SK-N-SH treated with all-trans-retinoic acid at 6 μM for 48 hours (cell line): ENCODE measurements at regions not wholly inside any gene's neighbourhood (a gene's known extent, or its start where the extent isn't known, plus 50 kb on each side); places are given as distances from the start of the nearest gene placed in this dataset.

Source experiments
- ATAC-seq: fragments of 200-7000 bp; cut with Tn5 transposase; 3 replicates; pipeline ENCODE4 v1.9.1; 2020; ENCODE audit warnings: mild to moderate bottlenecking, moderate library complexity
- ARNTL ChIP-seq: fragments of 450-650 bp; formaldehyde crosslinking; IDR thresholded peaks from 2 replicates; pipeline ENCODE4 v1.5.0; 2020; ENCODE audit warnings: low read depth, mild to moderate bottlenecking, moderate library complexity, borderline replicate concordance
- CREB5 ChIP-seq: fragments of 250-450 bp; sonication (Bioruptor Pico); IDR thresholded peaks from 2 replicates; pipeline ENCODE4 v1.5.1; 2020; ENCODE audit warnings: low read depth, mild to moderate bottlenecking, moderate library complexity
- CSDC2 ChIP-seq: fragments of 250-450 bp; sonication (Bioruptor Pico); IDR thresholded peaks from 2 replicates; pipeline ENCODE4 v1.5.0; 2020; ENCODE audit warnings: mild to moderate bottlenecking, moderate library complexity
- CSRNP3 ChIP-seq: fragments of 250-450 bp; sonication (Bioruptor Pico); IDR thresholded peaks from 2 replicates; pipeline ENCODE4 v1.5.1; 2021; ENCODE audit warnings: mild to moderate bottlenecking, moderate library complexity
- ESRRG ChIP-seq: fragments of 250-450 bp; sonication (Bioruptor Pico); IDR thresholded peaks from 2 replicates; pipeline ENCODE4 v1.6.1; 2021; ENCODE audit warnings: mild to moderate bottlenecking
- GLIS3 ChIP-seq: fragments of 250-450 bp; sonication (Bioruptor Pico); IDR thresholded peaks from 2 replicates; pipeline ENCODE4 v1.5.0; 2020; ENCODE audit warnings: mild to moderate bottlenecking, moderate library complexity
- ISL1 ChIP-seq: fragments of 250-450 bp; sonication (Bioruptor Pico); IDR thresholded peaks from 2 replicates; pipeline ENCODE4 v2.1.2; 2022; ENCODE audit warnings: mild to moderate bottlenecking, moderate library complexity
- PATZ1 ChIP-seq: fragments of 250-450 bp; sonication (Bioruptor Pico); IDR thresholded peaks from 2 replicates; pipeline ENCODE4 v1.8.0; 2020; ENCODE audit warnings: mild to moderate bottlenecking, moderate library complexity, borderline replicate concordance
- PPARA ChIP-seq: fragments of 250-450 bp; sonication (Bioruptor Pico); IDR thresholded peaks from 2 replicates; pipeline ENCODE4 v1.5.0; 2020; ENCODE audit warnings: mild to moderate bottlenecking, borderline replicate concordance
- RARB ChIP-seq: fragments of 250-450 bp; sonication (Bioruptor Pico); IDR thresholded peaks from 2 replicates; pipeline ENCODE4 v1.8.0; 2021; ENCODE audit warnings: mild to moderate bottlenecking, moderate library complexity
- SNAI2 ChIP-seq: fragments of 250-450 bp; sonication (Bioruptor Pico); IDR thresholded peaks from 2 replicates; pipeline ENCODE4 v1.5.0; 2020; ENCODE audit warnings: mild to moderate bottlenecking, moderate library complexity
- TCF4 ChIP-seq: fragments of 250-450 bp; sonication (Bioruptor Pico); IDR thresholded peaks from 2 replicates; pipeline ENCODE4 v1.8.0; 2021; ENCODE audit warnings: mild to moderate bottlenecking, moderate library complexity, borderline replicate concordance
- TOX ChIP-seq: fragments of 250-450 bp; sonication (Bioruptor Pico); IDR thresholded peaks from 2 replicates; pipeline ENCODE4 v1.8.0; 2021; ENCODE audit warnings: mild to moderate bottlenecking, moderate library complexity, borderline replicate concordance
- TSHZ2 ChIP-seq: fragments of 250-450 bp; sonication (Bioruptor Pico); IDR thresholded peaks from 2 replicates; pipeline ENCODE4 v1.5.0; 2020; ENCODE audit warnings: mild to moderate bottlenecking, moderate library complexity
- ZC3H10 ChIP-seq: fragments of 250-450 bp; sonication (Bioruptor Pico); IDR thresholded peaks from 2 replicates; pipeline ENCODE4 v1.5.1; 2021; ENCODE audit warnings: mild to moderate bottlenecking, moderate library complexity
- ZFP3 ChIP-seq: fragments of 250-450 bp; sonication (Bioruptor Pico); IDR thresholded peaks from 2 replicates; pipeline ENCODE4 v1.5.0; 2020; ENCODE audit warnings: mild to moderate bottlenecking, moderate library complexity
- ZFP30 ChIP-seq: fragments of 450-650 bp; formaldehyde crosslinking; IDR thresholded peaks from 2 replicates; pipeline ENCODE4 v1.5.0; 2022; ENCODE audit warnings: mild to moderate bottlenecking, moderate library complexity
- ZNF565 ChIP-seq: fragments of 450-650 bp; formaldehyde crosslinking; conservative IDR thresholded peaks from 2 replicates; pipeline ENCODE4 v1.5.0; 2020; ENCODE audit warnings: low read depth, mild to moderate bottlenecking, moderate library complexity
- ZNF70 ChIP-seq: fragments of 450-650 bp; formaldehyde crosslinking; IDR thresholded peaks from 2 replicates; pipeline ENCODE4 v1.5.0; 2020; ENCODE audit warnings: mild to moderate bottlenecking, moderate library complexity
- ZNF8 ChIP-seq: fragments of 450-650 bp; formaldehyde crosslinking; IDR thresholded peaks from 2 replicates; pipeline ENCODE4 v1.5.0; 2020; ENCODE audit warnings: mild to moderate bottlenecking, moderate library complexity

- ATAC-seq: peak; percentile 52; the same call in 1 of the 3 replicates
- TF ChIP-seq ESRRG (CRISPR knock-in tag) (no peak), ISL1 (peak; percentile 25; the same call in 1 of the 2 replicates)
- TF ChIP-seq, all 23 proteins: peak for 1
Observed at GRCh38 chr13:33649212-33649878, 168.6 kb upstream of the RFC3 start.

- no peak for ATAC-seq
- TF ChIP-seq ZFP30 (CRISPR knock-in tag) (no peak), ZNF565 (CRISPR knock-in tag) (no peak), PATZ1 (no peak), TCF4 (CRISPR knock-in tag) (no peak), SNAI2 (CRISPR knock-in tag) (no peak), TSHZ2 (CRISPR knock-in tag) (no peak), ZNF70 (CRISPR knock-in tag) (no peak), ARNTL (no peak), ZFP3 (CRISPR knock-in tag) (no peak), RARB (CRISPR knock-in tag) (no peak), ZNF8 (CRISPR knock-in tag) (no peak)
Observed at GRCh38 chr13:33651766-33652165, 166.2 kb upstream of the RFC3 start.

GRCh38 chr13:33657274-33657673 lies 160.7 kb upstream of the RFC3 start:
- ATAC-seq: no peak
- no peak for TF ChIP-seq ZNF70 (CRISPR knock-in tag)
- no peak for TF ChIP-seq TOX
- TF ChIP-seq TCF4 (CRISPR knock-in tag): no peak
- no peak for TF ChIP-seq CREB5 (CRISPR knock-in tag)
- TF ChIP-seq TSHZ2 (CRISPR knock-in tag): no peak
- no peak for TF ChIP-seq GLIS3
- no peak for TF ChIP-seq PATZ1
- TF ChIP-seq ARNTL: no peak
- no peak for TF ChIP-seq ZFP30 (CRISPR knock-in tag)
- TF ChIP-seq ZNF8 (CRISPR knock-in tag): no peak
- TF ChIP-seq ESRRG (CRISPR knock-in tag): no peak
- no peak for TF ChIP-seq PPARA
- TF ChIP-seq ZNF565 (CRISPR knock-in tag): no peak
- no peak for TF ChIP-seq CSRNP3 (CRISPR knock-in tag)
- no peak for TF ChIP-seq ZFP3 (CRISPR knock-in tag)
- no peak for TF ChIP-seq ZC3H10 (CRISPR knock-in tag)
- TF ChIP-seq CSDC2: no peak
- no peak for TF ChIP-seq ISL1
- TF ChIP-seq, all 23 proteins: peak for 0
